HEK293 (cell line): ENCODE measurements at regions not wholly inside any gene's neighbourhood (a gene's known extent, or its start where the extent isn't known, plus 50 kb on each side); places are given as distances from the start of the nearest gene placed in this dataset.

ENCODE experiments used
- CTCF ChIA-PET: fragments of 350-600 bp; formaldehyde crosslinking; extraction: SDS; loops from one replicate; lab custom pipeline; 2021; ENCODE audit warnings: antibody characterized with exemption; lab: Yijun Ruan, JAX
- POLR2A ChIA-PET: fragments of 300-600 bp; formaldehyde crosslinking; extraction: SDS; loops from one replicate; lab custom pipeline; 2020; ENCODE audit warnings: antibody characterized with exemption, inconsistent platforms; lab: Yijun Ruan, JAX
- H3K27ac ChIP-seq: fragments of 200-500 bp; sonication (Bioruptor generic); 2 replicates; pipeline ENCODE4 v1.5.1; 2014; ENCODE audit warnings: low read depth, low read length, control low read depth, inconsistent platforms; ENCODE audit errors: extremely low read depth
- H3K36me3 ChIP-seq, 2 experiments: fragments of 200-500 bp in 1 of 2; sonication (Bioruptor generic) in 1 of 2; 1 replicate in 1 of 2; 2 replicates in 1 of 2; pipeline ENCODE4 v1.5.1; 2014 to 2017; ENCODE audit warnings: inconsistent platforms in 2 of 2, low read length in 2 of 2; ENCODE audit not compliant: control insufficient read depth in 2 of 2, insufficient read depth in 1 of 2
- H3K4me1 ChIP-seq: fragments of 200-500 bp; sonication (Bioruptor generic); 2 replicates; pipeline ENCODE4 v1.5.1; 2014; ENCODE audit warnings: mild to moderate bottlenecking, low read length, inconsistent platforms; ENCODE audit not compliant: control insufficient read depth, insufficient read depth
- H3K4me3 ChIP-seq: 2 replicates; pipeline ENCODE4 v1.5.1; 2011; ENCODE audit warnings: low read depth, mild to moderate bottlenecking, control low read depth, low read length, moderate library complexity
- H3K9me3 ChIP-seq: fragments of 200-500 bp; sonication (Bioruptor generic); 2 replicates; pipeline ENCODE4 v1.5.1; 2014; ENCODE audit warnings: low read depth, low read length, inconsistent platforms; ENCODE audit not compliant: control insufficient read depth, insufficient read depth
- BCL11A ChIP-seq: fragments of 450-650 bp; formaldehyde crosslinking; IDR thresholded peaks from 2 replicates; pipeline ENCODE4 v1.5.1; 2016; ENCODE audit warnings: low read depth, missing biosample characterization, missing genetic modification characterization
- GLI2 ChIP-seq: fragments of 450-650 bp; formaldehyde crosslinking; IDR thresholded peaks from 2 replicates; pipeline ENCODE4; 2017; ENCODE audit warnings: missing biosample characterization, missing genetic modification characterization, low read depth, borderline replicate concordance
- HOXD13 ChIP-seq: sonication (generic); formaldehyde crosslinking; IDR thresholded peaks from 2 replicates; pipeline ENCODE4 v1.8.0; 2022; ENCODE audit warnings: missing genetic modification reagents, borderline replicate concordance
- KLF7 ChIP-seq: fragments of 450-650 bp; formaldehyde crosslinking; IDR thresholded peaks from 2 replicates; pipeline ENCODE4 v1.5.1; 2016; ENCODE audit warnings: missing biosample characterization, missing genetic modification characterization, borderline replicate concordance
- PRDM2 ChIP-seq: fragments of 450-650 bp; formaldehyde crosslinking; IDR thresholded peaks from 2 replicates; pipeline ENCODE4 v1.5.1; 2016; ENCODE audit warnings: missing biosample characterization, missing genetic modification characterization, borderline replicate concordance
- SP2 ChIP-seq: fragments of 450-650 bp; formaldehyde crosslinking; IDR thresholded peaks from 2 replicates; pipeline ENCODE4 v1.5.1; 2016; ENCODE audit warnings: missing biosample characterization, missing genetic modification characterization
- ZBTB20 ChIP-seq: fragments of 450-650 bp; formaldehyde crosslinking; IDR thresholded peaks from 2 replicates; pipeline ENCODE4 v1.5.1; 2016; ENCODE audit warnings: missing biosample characterization, missing genetic modification characterization
- ZNF112 ChIP-seq: fragments of 450-650 bp; formaldehyde crosslinking; IDR thresholded peaks from 2 replicates; pipeline ENCODE4 v1.5.0; 2017; ENCODE audit warnings: missing biosample characterization, missing genetic modification characterization
- ZNF16 ChIP-seq: fragments of 450-650 bp; formaldehyde crosslinking; IDR thresholded peaks from 2 replicates; pipeline ENCODE4 v1.5.1; 2016; ENCODE audit warnings: low read depth, missing biosample characterization, missing genetic modification characterization
- ZNF19 ChIP-seq: fragments of 450-650 bp; formaldehyde crosslinking; IDR thresholded peaks from 2 replicates; pipeline ENCODE4; 2016; ENCODE audit warnings: missing biosample characterization, missing genetic modification characterization, low read depth
- ZNF2 ChIP-seq: fragments of 450-650 bp; formaldehyde crosslinking; IDR thresholded peaks from 2 replicates; pipeline ENCODE4 v1.5.1; 2016; ENCODE audit warnings: missing biosample characterization, missing genetic modification characterization
- ZNF280C ChIP-seq: fragments of 450-650 bp; formaldehyde crosslinking; IDR thresholded peaks from 2 replicates; pipeline ENCODE4 v1.5.1; 2016; ENCODE audit warnings: missing biosample characterization, missing genetic modification characterization
- ZNF324 ChIP-seq: fragments of 450-650 bp; formaldehyde crosslinking; IDR thresholded peaks from 2 replicates; pipeline ENCODE4 v1.5.1; 2016; ENCODE audit warnings: missing biosample characterization, missing genetic modification characterization
- ZNF624 ChIP-seq: fragments of 450-650 bp; formaldehyde crosslinking; IDR thresholded peaks from 2 replicates; pipeline ENCODE4 v1.5.1; 2017; ENCODE audit warnings: missing biosample characterization, missing genetic modification characterization
- ZNF670 ChIP-seq: fragments of 450-650 bp; formaldehyde crosslinking; IDR thresholded peaks from 2 replicates; pipeline ENCODE4 v1.5.1; 2016; ENCODE audit warnings: missing biosample characterization, missing genetic modification characterization, low read depth
- ZNF792 ChIP-seq: fragments of 450-650 bp; formaldehyde crosslinking; IDR thresholded peaks from 2 replicates; pipeline ENCODE4 v1.5.1; 2016; ENCODE audit warnings: missing biosample characterization, missing genetic modification characterization
- ZSCAN30 ChIP-seq: fragments of 450-650 bp; IDR thresholded peaks from 2 replicates; pipeline ENCODE4 v1.5.1; 2018; ENCODE audit warnings: missing biosample characterization, mild to moderate bottlenecking, missing genetic modification characterization, moderate library complexity
- ZXDB ChIP-seq: fragments of 450-650 bp; formaldehyde crosslinking; IDR thresholded peaks from 2 replicates; pipeline ENCODE4 v1.5.1; 2016; ENCODE audit warnings: missing biosample characterization, missing genetic modification characterization
- TF ChIP-seq, protein P1 (sequence below): fragments of 450-650 bp; formaldehyde crosslinking; IDR thresholded peaks from 2 replicates; pipeline ENCODE4 v1.5.1; 2016; ENCODE audit warnings: missing biosample characterization, missing genetic modification characterization
- TF ChIP-seq, protein P2 (sequence below): fragments of 450-650 bp; formaldehyde crosslinking; conservative IDR thresholded peaks from 2 replicates; pipeline ENCODE4 v1.5.1; 2016; ENCODE audit warnings: low read depth, missing biosample characterization, missing genetic modification characterization

DNA sequence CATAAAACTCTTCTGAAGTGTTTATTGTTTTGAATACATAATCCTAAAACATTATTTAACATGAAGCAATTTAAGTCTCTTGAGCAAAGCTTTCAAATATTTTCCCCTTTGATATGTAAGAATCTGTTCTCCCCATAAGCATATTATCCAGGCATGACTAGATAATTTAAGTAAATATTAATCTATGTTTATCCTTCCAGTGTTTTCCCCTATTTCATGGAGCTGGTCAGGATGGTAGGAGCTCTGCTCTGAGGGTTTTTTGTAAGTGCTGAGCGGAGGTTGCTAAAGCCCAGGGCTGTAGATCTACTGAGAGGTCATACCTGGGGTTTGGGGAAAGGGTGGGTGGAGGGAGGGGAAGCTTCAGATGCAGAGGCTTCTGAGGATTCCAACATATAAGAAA, 258.9 kb upstream of the SFRP2 start (continued):
- TF ChIP-seq ZNF280C (tag by site-specific recombination) (no peak), ZBTB20 (tag by site-specific recombination) (no peak), BCL11A (no peak), ZNF2 (tag by site-specific recombination) (no peak), ZSCAN30 (tag by site-specific recombination) (no peak), ZNF324 (tag by site-specific recombination) (no peak), ZNF16 (tag by site-specific recombination) (no peak), SP2 (tag by site-specific recombination) (no peak), ZNF792 (tag by site-specific recombination) (no peak), ZXDB (tag by site-specific recombination) (no peak), ZNF624 (tag by site-specific recombination) (no peak)
- TF ChIP-seq, protein P1, sequence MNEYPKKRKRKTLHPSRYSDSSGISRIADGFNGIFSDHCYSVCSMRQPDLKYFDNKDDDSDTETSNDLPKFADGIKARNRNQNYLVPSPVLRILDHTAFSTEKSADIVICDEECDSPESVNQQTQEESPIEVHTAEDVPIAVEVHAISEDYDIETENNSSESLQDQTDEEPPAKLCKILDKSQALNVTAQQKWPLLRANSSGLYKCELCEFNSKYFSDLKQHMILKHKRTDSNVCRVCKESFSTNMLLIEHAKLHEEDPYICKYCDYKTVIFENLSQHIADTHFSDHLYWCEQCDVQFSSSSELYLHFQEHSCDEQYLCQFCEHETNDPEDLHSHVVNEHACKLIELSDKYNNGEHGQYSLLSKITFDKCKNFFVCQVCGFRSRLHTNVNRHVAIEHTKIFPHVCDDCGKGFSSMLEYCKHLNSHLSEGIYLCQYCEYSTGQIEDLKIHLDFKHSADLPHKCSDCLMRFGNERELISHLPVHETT = no peak

DNA sequence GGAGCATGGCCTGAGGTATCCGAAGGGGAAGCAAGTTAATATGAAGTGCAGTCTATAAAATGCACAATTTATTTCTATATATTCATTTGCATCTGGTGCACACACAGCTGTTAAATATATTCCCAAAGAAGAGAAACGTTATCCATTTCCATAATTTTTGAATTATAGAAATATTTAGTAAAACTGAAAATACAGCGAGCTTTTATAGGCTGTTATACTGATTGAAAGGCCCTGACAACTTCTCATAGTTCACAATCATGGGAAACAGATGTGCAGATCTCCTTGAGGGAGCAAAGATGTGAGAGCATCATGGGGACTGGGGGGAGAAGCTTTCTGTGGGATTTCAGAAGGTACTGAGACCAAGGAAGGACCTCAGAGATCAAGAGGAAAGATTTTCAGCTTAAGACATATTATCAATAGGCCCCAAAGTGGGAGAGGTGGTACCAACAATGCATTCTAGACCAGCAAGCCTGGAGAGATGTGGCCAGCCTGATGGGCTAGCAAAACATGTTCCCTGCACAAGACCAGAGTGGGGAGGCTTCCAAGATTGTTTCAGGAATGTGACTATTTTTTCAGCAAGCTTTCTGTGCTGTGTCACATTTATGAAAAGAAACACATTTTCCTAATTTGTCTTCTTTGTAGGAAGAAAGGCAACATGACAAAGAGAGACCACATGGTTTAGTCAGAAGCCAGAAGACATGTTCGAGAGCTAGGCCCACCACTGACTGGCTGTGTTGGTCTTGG, 256.0 kb upstream of the SFRP2 start:
- Histone ChIP-seq H3K4me3 (no peak overlapping the region), H3K9me3 (no peaks in the 10 kb centered on the region), H3K27ac (no peak overlapping the region), H3K4me1 (peaks cover 6% of the 10 kb centered on the region), H3K36me3 (no peaks in the 10 kb centered on the region)
- POLR2A ChIA-PET = no interaction called here
- TF ChIP-seq, protein P2, sequence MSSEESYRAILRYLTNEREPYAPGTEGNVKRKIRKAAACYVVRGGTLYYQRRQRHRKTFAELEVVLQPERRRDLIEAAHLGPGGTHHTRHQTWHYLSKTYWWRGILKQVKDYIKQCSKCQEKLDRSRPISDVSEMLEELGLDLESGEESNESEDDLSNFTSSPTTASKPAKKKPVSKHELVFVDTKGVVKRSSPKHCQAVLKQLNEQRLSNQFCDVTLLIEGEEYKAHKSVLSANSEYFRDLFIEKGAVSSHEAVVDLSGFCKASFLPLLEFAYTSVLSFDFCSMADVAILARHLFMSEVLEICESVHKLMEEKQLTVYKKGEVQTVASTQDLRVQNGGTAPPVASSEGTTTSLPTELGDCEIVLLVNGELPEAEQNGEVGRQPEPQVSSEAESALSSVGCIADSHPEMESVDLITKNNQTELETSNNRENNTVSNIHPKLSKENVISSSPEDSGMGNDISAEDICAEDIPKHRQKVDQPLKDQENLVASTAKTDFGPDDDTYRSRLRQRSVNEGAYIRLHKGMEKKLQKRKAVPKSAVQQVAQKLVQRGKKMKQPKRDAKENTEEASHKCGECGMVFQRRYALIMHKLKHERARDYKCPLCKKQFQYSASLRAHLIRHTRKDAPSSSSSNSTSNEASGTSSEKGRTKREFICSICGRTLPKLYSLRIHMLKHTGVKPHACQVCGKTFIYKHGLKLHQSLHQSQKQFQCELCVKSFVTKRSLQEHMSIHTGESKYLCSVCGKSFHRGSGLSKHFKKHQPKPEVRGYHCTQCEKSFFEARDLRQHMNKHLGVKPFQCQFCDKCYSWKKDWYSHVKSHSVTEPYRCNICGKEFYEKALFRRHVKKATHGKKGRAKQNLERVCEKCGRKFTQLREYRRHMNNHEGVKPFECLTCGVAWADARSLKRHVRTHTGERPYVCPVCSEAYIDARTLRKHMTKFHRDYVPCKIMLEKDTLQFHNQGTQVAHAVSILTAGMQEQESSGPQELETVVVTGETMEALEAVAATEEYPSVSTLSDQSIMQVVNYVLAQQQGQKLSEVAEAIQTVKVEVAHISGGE (tag by site-specific recombination) = no peak
- TF ChIP-seq KLF7 (tag by site-specific recombination) = no peak
- TF ChIP-seq PRDM2 = no peak
- no peak for TF ChIP-seq HOXD13 (CRISPR knock-in tag)
- TF ChIP-seq GLI2 (tag by site-specific recombination) = no peak
- TF ChIP-seq ZNF112 (tag by site-specific recombination) = no peak
- TF ChIP-seq ZNF19 (tag by site-specific recombination) = no peak
- TF ChIP-seq ZNF670 (tag by site-specific recombination) = no peak
- no peak for TF ChIP-seq ZNF16 (tag by site-specific recombination)
- CTCF ChIA-PET = no interaction called here
